ENCODE measurements at regions not wholly inside any gene's neighbourhood (a gene's known extent, or its start where the extent isn't known, plus 50 kb on each side); places are given as distances from the start of the nearest gene placed in this dataset.
"Not testable (repeated sequence)": the region's sequence is repeated elsewhere in the genome, so short reads cannot be mapped to it uniquely, and the experiment has no call there.

- ChIA-PET CTCF (interaction anchor here (1.4 kb wide), 1 partner anchor 36 kb away, joined by 3 read pairs; no protein-coding TSS in a partner anchor), POLR2A (no interaction called here)
- H3K4me1 Mint-ChIP-seq (ENCODE audit: low read depth, unreplicated experiment) = peaks cover 6% of the 10 kb centered on the region
- Histone ChIP-seq H3K4me1 (no peaks in the 10 kb centered on the region), H3K4me3 (ENCODE audit: low read depth, low read length) (no peak overlapping the region), H3K27me3 (replicated peaks; ENCODE audit: control insufficient read depth, insufficient read depth, low read length) (no peaks in the 10 kb centered on the region), H3K36me3 (ENCODE audit: control insufficient read depth, insufficient read depth, low read length) (no peaks in the 10 kb centered on the region), H3K9me3 (no peaks in the 10 kb centered on the region)
- TF ChIP-seq, protein P1, sequence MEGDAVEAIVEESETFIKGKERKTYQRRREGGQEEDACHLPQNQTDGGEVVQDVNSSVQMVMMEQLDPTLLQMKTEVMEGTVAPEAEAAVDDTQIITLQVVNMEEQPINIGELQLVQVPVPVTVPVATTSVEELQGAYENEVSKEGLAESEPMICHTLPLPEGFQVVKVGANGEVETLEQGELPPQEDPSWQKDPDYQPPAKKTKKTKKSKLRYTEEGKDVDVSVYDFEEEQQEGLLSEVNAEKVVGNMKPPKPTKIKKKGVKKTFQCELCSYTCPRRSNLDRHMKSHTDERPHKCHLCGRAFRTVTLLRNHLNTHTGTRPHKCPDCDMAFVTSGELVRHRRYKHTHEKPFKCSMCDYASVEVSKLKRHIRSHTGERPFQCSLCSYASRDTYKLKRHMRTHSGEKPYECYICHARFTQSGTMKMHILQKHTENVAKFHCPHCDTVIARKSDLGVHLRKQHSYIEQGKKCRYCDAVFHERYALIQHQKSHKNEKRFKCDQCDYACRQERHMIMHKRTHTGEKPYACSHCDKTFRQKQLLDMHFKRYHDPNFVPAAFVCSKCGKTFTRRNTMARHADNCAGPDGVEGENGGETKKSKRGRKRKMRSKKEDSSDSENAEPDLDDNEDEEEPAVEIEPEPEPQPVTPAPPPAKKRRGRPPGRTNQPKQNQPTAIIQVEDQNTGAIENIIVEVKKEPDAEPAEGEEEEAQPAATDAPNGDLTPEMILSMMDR (IDR thresholded peaks at IDR 0.05; ENCODE audit: insufficient read depth in 1 of 2, low read depth in 1 of 2, low read length in 1 of 2, severe bottlenecking in 1 of 2, unreplicated experiment in 1 of 2) = no peak
- intact Hi-C loops (cut with micrococcal nuclease; ENCODE audit: unreplicated experiment) = no loop called here
- H3K27ac Mint-ChIP-seq (ENCODE audit: unreplicated experiment) = no peak overlapping the region
- H3K27me3 Mint-ChIP-seq (ENCODE audit: insufficient read depth, unreplicated experiment) = peaks cover 20% of the 10 kb centered on the region
- H3K9me3 Mint-ChIP-seq (ENCODE audit: unreplicated experiment) = no peaks in the 10 kb centered on the region
- DNase-seq = no peak
- no peak overlapping the region for H3K4me3 Mint-ChIP-seq (ENCODE audit: unreplicated experiment)
- no TSS peak for BruUV-seq (replicated peaks)
- H3K36me3 Mint-ChIP-seq (ENCODE audit: insufficient read depth, unreplicated experiment) = no peaks in the 10 kb centered on the region
Observed at GRCh38 chr7:130794619-130794922, 60.6 kb upstream of the KLF14 start.

- POLR2A ChIA-PET; H3K4me3 Mint-ChIP-seq (ENCODE audit: unreplicated experiment); BruUV-seq (replicated peaks); H3K27ac Mint-ChIP-seq (ENCODE audit: unreplicated experiment); H3K36me3 Mint-ChIP-seq (ENCODE audit: insufficient read depth, unreplicated experiment); DNase-seq; H3K4me3 ChIP-seq (ENCODE audit: low read depth, low read length); H3K36me3 ChIP-seq (ENCODE audit: control insufficient read depth, insufficient read depth, low read length); H3K4me1 Mint-ChIP-seq (ENCODE audit: low read depth, unreplicated experiment); intact Hi-C loops (cut with micrococcal nuclease; ENCODE audit: unreplicated experiment); H3K27me3 ChIP-seq (replicated peaks; ENCODE audit: control insufficient read depth, insufficient read depth, low read length); H3K9me3 Mint-ChIP-seq (ENCODE audit: unreplicated experiment); H3K4me1 ChIP-seq; H3K9me3 ChIP-seq: not testable (repeated sequence)
- CTCF ChIA-PET = interaction anchor here (0.6 kb wide), 1 partner anchor 724 kb away, joined by 3 read pairs; no protein-coding TSS in a partner anchor
- peaks cover 29% of the 10 kb centered on the region for H3K27me3 Mint-ChIP-seq (ENCODE audit: insufficient read depth, unreplicated experiment)
Observed at GRCh38 chr7:130796425-130796824, 62.4 kb upstream of the KLF14 start.

DNA sequence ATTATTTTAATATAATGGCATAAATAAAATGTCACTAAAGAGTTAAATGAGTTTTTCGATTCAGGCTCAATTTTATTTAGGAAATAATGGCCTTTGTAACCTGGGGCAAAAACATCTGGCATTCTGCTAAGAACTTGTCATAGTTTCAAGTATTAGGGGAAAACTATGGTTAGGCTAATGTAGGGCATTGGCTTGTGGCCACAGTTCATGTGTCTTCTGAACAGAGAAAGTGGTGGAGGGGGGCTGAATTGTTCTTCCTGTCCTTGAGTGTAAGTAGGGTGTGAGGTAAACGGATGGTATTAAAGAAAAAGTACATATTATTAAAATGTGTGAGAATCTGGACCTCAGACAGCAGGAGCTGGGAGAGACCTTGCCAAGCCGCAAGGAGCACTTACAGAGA, 69.1 kb upstream of the KLF14 start:
- no peaks in the 10 kb centered on the region for H3K4me1 Mint-ChIP-seq (ENCODE audit: low read depth, unreplicated experiment)
- no peak for DNase-seq
- intact Hi-C loops (cut with micrococcal nuclease; ENCODE audit: unreplicated experiment) = no loop called here
- H3K27me3 ChIP-seq (replicated peaks; ENCODE audit: control insufficient read depth, insufficient read depth, low read length) = no peaks in the 10 kb centered on the region; the same call in 1 of the 2 replicates
- no TSS peak for BruUV-seq (replicated peaks)
- no peaks in the 10 kb centered on the region for H3K4me1 ChIP-seq
- ChIA-PET CTCF (no interaction called here), POLR2A (no interaction called here)
- H3K36me3 ChIP-seq (ENCODE audit: control insufficient read depth, insufficient read depth, low read length) = no peaks in the 10 kb centered on the region
- no peak overlapping the region for H3K27ac Mint-ChIP-seq (ENCODE audit: unreplicated experiment)
- no peak overlapping the region for H3K4me3 Mint-ChIP-seq (ENCODE audit: unreplicated experiment)
- H3K27me3 Mint-ChIP-seq (ENCODE audit: insufficient read depth, unreplicated experiment) = peaks cover 18% of the 10 kb centered on the region
- H3K9me3 Mint-ChIP-seq (ENCODE audit: unreplicated experiment) = no peaks in the 10 kb centered on the region
- no peaks in the 10 kb centered on the region for H3K9me3 ChIP-seq
- H3K36me3 Mint-ChIP-seq (ENCODE audit: insufficient read depth, unreplicated experiment) = no peaks in the 10 kb centered on the region
- TF ChIP-seq, protein P1 (IDR thresholded peaks at IDR 0.05; ENCODE audit: insufficient read depth in 1 of 2, low read depth in 1 of 2, low read length in 1 of 2, severe bottlenecking in 1 of 2, unreplicated experiment in 1 of 2) = no peak
- no peak overlapping the region for H3K4me3 ChIP-seq (ENCODE audit: low read depth, low read length)

GRCh38 chr7:130804220-130804619, 70.2 kb upstream of the KLF14 start:
- Histone ChIP-seq H3K4me3 (ENCODE audit: low read depth, low read length) (no peak overlapping the region), H3K36me3 (ENCODE audit: control insufficient read depth, insufficient read depth, low read length) (no peaks in the 10 kb centered on the region), H3K4me1 (no peaks in the 10 kb centered on the region), H3K27me3 (replicated peaks; ENCODE audit: control insufficient read depth, insufficient read depth, low read length) (no peaks in the 10 kb centered on the region; the same call in 1 of the 2 replicates), H3K9me3 (no peaks in the 10 kb centered on the region)
- Mint-ChIP-seq H3K36me3 (ENCODE audit: insufficient read depth, unreplicated experiment) (no peaks in the 10 kb centered on the region), H3K4me1 (ENCODE audit: low read depth, unreplicated experiment) (no peaks in the 10 kb centered on the region), H3K27me3 (ENCODE audit: insufficient read depth, unreplicated experiment) (peaks cover 15% of the 10 kb centered on the region), H3K9me3 (ENCODE audit: unreplicated experiment) (no peaks in the 10 kb centered on the region), H3K27ac (ENCODE audit: unreplicated experiment) (no peak overlapping the region), H3K4me3 (ENCODE audit: unreplicated experiment) (no peak overlapping the region)
- ChIA-PET CTCF (no interaction called here), POLR2A (no interaction called here)
- BruUV-seq (replicated peaks) = no TSS peak
- TF ChIP-seq, protein P1 (IDR thresholded peaks at IDR 0.05; ENCODE audit: insufficient read depth in 1 of 2, low read depth in 1 of 2, low read length in 1 of 2, severe bottlenecking in 1 of 2, unreplicated experiment in 1 of 2) = no peak
- intact Hi-C loops (cut with micrococcal nuclease; ENCODE audit: unreplicated experiment) = no loop called here
- no peak for DNase-seq

DNA sequence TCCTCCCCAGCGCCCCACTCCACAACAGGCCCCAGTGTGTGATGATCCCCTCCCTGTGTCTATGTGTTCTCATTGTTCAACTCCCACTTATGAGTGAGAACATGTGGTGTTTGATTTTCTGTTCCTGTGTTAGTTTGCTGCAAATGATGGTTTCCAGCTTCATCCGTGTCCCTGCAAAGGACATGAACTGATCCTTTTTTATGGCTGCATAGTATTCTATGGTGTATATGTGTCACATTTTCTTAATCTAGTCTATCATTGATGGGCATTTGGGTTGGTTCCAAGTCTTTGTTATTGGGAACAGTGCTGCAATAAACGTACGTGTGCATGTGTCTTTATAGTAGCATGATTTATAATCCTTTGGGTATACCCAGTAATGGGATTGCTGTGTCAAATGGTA, 78.8 kb upstream of the KLF14 start:
- H3K27ac Mint-ChIP-seq (ENCODE audit: unreplicated experiment); H3K9me3 Mint-ChIP-seq (ENCODE audit: unreplicated experiment); H3K36me3 ChIP-seq (ENCODE audit: control insufficient read depth, insufficient read depth, low read length); H3K27me3 ChIP-seq (replicated peaks; ENCODE audit: control insufficient read depth, insufficient read depth, low read length); H3K9me3 ChIP-seq; H3K4me3 Mint-ChIP-seq (ENCODE audit: unreplicated experiment); CTCF ChIA-PET; POLR2A ChIA-PET; DNase-seq; BruUV-seq (replicated peaks); H3K4me3 ChIP-seq (ENCODE audit: low read depth, low read length); H3K4me1 ChIP-seq; intact Hi-C loops (cut with micrococcal nuclease; ENCODE audit: unreplicated experiment); H3K36me3 Mint-ChIP-seq (ENCODE audit: insufficient read depth, unreplicated experiment); H3K27me3 Mint-ChIP-seq (ENCODE audit: insufficient read depth, unreplicated experiment); H3K4me1 Mint-ChIP-seq (ENCODE audit: low read depth, unreplicated experiment): not testable (repeated sequence)
